ENCODE measurements at regions not wholly inside any gene's neighbourhood (a gene's known extent, or its start where the extent isn't known, plus 50 kb on each side); places are given as distances from the start of the nearest gene placed in this dataset.
"Not testable (repeated sequence)": the region's sequence is repeated elsewhere in the genome, so short reads cannot be mapped to it uniquely, and the experiment has no call there.

DNA sequence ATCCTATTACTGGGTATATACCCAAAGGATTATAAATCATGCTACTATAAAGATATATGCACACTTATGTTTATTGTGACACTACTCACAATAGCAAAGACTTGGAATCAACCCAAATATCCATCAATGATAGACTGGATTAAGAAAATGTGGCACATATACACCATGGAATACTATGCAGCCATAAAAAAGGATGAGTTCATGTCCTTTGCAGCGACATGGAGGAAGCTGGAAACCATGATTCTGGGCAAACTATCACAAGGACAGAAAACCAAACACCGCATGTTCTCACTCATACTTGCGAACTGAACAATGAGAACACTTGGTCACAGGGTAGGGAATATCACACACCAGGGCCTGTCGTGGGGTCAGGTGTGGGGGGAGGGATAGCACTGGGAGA is 71.6 kb downstream of the ELAPOR2 start:
- not testable (repeated sequence) for H3K27me3 ChIP-seq (replicated peaks; ENCODE audit: control insufficient read depth, insufficient read depth, low read length); H3K36me3 ChIP-seq (ENCODE audit: control insufficient read depth, insufficient read depth, low read length, severe bottlenecking); H3K4me1 ChIP-seq (ENCODE audit: control insufficient read depth, insufficient read depth, low read length); H3K9me3 ChIP-seq (ENCODE audit: control insufficient read depth, low read length); H3K9ac ChIP-seq (ENCODE audit: low read length); H3K4me3 ChIP-seq (ENCODE audit: low read length); DNase-seq (ENCODE audit: low read depth)

DNA sequence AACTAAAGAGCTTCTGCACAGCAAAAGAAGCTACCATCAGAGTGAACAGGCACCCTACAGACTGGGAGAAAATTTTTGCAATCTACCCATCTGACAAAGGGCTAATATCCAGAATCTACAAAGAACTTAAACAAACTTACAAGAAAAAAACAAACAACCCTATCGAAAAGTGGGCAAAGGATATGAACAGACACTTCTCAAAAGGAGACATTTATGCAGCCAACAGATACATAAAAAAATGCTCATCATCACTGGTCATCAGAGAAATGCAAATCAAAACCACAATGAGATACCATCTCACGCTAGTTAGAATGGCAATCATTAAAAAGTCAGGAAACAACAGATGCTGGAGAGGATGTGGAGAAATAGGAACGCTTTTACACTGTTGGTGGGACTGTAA is 72.1 kb downstream of the ELAPOR2 start:
- H3K9ac ChIP-seq (ENCODE audit: low read length); H3K4me1 ChIP-seq (ENCODE audit: control insufficient read depth, insufficient read depth, low read length); H3K36me3 ChIP-seq (ENCODE audit: control insufficient read depth, insufficient read depth, low read length, severe bottlenecking); DNase-seq (ENCODE audit: low read depth); H3K27me3 ChIP-seq (replicated peaks; ENCODE audit: control insufficient read depth, insufficient read depth, low read length); H3K4me3 ChIP-seq (ENCODE audit: low read length); H3K9me3 ChIP-seq (ENCODE audit: control insufficient read depth, low read length): not testable (repeated sequence)

GRCh38 chr7:86985342-86985741 is 74.1 kb downstream of the ELAPOR2 start:
- not testable (repeated sequence) for H3K4me1 ChIP-seq (ENCODE audit: control insufficient read depth, insufficient read depth, low read length); H3K4me3 ChIP-seq (ENCODE audit: low read length); DNase-seq (ENCODE audit: low read depth); H3K36me3 ChIP-seq (ENCODE audit: control insufficient read depth, insufficient read depth, low read length, severe bottlenecking); H3K9ac ChIP-seq (ENCODE audit: low read length); H3K9me3 ChIP-seq (ENCODE audit: control insufficient read depth, low read length); H3K27me3 ChIP-seq (replicated peaks; ENCODE audit: control insufficient read depth, insufficient read depth, low read length)

GRCh38 chr7:86983654-86984053 is 75.8 kb downstream of the ELAPOR2 start:
- not testable (repeated sequence) for H3K9ac ChIP-seq (ENCODE audit: low read length); DNase-seq (ENCODE audit: low read depth); H3K9me3 ChIP-seq (ENCODE audit: control insufficient read depth, low read length); H3K27me3 ChIP-seq (replicated peaks; ENCODE audit: control insufficient read depth, insufficient read depth, low read length); H3K36me3 ChIP-seq (ENCODE audit: control insufficient read depth, insufficient read depth, low read length, severe bottlenecking); H3K4me1 ChIP-seq (ENCODE audit: control insufficient read depth, insufficient read depth, low read length); H3K4me3 ChIP-seq (ENCODE audit: low read length)

DNA sequence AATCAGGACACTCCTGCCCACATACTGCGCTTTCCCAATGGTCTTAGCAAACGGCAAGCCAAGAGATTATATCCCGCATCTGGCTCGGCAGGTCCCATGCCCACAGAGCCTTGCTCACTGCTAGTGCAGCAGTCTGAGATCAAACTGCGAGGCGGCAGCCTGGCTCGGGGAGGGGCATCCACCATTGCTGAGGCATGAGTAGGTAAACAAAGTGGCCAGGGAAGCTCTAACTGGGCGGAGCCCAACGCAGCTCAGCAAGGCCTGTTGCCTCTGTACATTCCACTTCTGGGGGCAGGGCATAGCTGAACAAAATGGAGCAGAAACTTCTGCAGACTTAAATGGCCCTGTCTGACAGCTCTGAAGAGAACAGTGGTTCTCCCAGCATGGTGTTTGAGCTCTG is 77.5 kb downstream of the ELAPOR2 start:
- H3K4me3 ChIP-seq (ENCODE audit: low read length); H3K4me1 ChIP-seq (ENCODE audit: control insufficient read depth, insufficient read depth, low read length); H3K27me3 ChIP-seq (replicated peaks; ENCODE audit: control insufficient read depth, insufficient read depth, low read length); H3K9ac ChIP-seq (ENCODE audit: low read length); H3K9me3 ChIP-seq (ENCODE audit: control insufficient read depth, low read length); DNase-seq (ENCODE audit: low read depth); H3K36me3 ChIP-seq (ENCODE audit: control insufficient read depth, insufficient read depth, low read length, severe bottlenecking): not testable (repeated sequence)

- no peak for DNase-seq (ENCODE audit: low read depth)
- Histone ChIP-seq H3K9me3 (ENCODE audit: control insufficient read depth, low read length) (no peaks in the 10 kb centered on the region), H3K9ac (ENCODE audit: low read length) (no peak overlapping the region), H3K36me3 (ENCODE audit: control insufficient read depth, insufficient read depth, low read length, severe bottlenecking) (no peaks in the 10 kb centered on the region), H3K4me3 (ENCODE audit: low read length) (no peak overlapping the region), H3K27me3 (replicated peaks; ENCODE audit: control insufficient read depth, insufficient read depth, low read length) (no peaks in the 10 kb centered on the region), H3K4me1 (ENCODE audit: control insufficient read depth, insufficient read depth, low read length) (no peaks in the 10 kb centered on the region)
Observed at GRCh38 chr7:86981127-86981526, 78.3 kb downstream of the ELAPOR2 start.

DNA sequence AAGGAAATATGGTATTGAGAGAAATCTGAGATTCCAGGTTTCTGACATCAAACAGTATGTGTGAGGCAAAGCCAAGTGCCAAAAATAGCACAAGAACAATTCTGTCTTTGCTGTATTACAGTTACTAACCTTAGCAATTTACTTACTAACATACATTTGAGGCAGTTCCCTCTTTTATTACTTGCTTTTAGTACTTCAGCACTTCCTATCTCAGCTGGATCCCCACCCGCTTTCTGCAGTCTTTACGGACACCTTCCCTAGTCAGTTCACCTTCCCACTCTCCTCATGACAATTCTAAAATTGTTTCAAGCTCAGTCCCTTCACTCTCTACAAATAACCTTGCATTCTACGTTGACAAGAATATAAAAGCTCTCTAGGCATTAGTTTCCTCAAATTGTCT is 79.2 kb downstream of the ELAPOR2 start:
- H3K36me3 ChIP-seq (ENCODE audit: control insufficient read depth, insufficient read depth, low read length, severe bottlenecking): no peaks in the 10 kb centered on the region
- DNase-seq (ENCODE audit: low read depth): no peak
- no peak overlapping the region for H3K4me3 ChIP-seq (ENCODE audit: low read length)
- no peaks in the 10 kb centered on the region for H3K27me3 ChIP-seq (replicated peaks; ENCODE audit: control insufficient read depth, insufficient read depth, low read length)
- no peaks in the 10 kb centered on the region for H3K4me1 ChIP-seq (ENCODE audit: control insufficient read depth, insufficient read depth, low read length)
- H3K9me3 ChIP-seq (ENCODE audit: control insufficient read depth, low read length): no peaks in the 10 kb centered on the region
- H3K9ac ChIP-seq (ENCODE audit: low read length): no peak overlapping the region

DNA sequence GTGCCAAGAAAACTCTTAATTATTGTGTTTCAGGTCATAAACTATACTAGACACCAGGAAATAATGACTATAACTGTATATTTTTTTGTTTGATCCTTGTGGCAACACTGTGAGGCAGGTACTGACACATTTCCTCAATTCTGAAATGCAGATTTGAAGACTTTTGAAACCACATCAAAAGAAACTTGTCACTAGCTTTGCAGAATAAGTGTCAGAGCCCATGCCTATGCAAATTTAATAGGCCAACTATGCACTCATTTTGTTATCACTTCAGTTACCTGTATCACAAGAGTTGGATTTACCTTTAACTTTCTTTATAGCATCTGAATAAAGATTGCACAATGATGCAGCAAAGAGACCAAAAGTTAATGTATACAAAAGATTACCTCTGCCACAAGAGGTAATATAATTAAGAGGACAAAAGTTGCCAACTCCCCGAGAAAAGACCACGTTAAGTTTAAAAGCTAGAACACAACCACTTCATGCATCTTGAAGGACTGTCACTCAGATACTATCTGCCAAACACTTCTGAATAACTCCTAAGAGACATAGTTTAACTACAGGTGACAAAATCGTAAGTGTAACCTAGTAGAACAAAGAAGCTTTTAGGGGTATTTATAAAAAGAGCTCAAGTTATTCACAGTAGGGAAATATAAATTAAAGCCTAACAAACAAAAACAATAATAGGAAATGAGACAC is 80.5 kb downstream of the ELAPOR2 start:
- no peaks in the 10 kb centered on the region for H3K36me3 ChIP-seq (ENCODE audit: control insufficient read depth, insufficient read depth, low read length, severe bottlenecking)
- H3K4me1 ChIP-seq (ENCODE audit: control insufficient read depth, insufficient read depth, low read length): no peaks in the 10 kb centered on the region
- no peaks in the 10 kb centered on the region for H3K27me3 ChIP-seq (replicated peaks; ENCODE audit: control insufficient read depth, insufficient read depth, low read length)
- no peak overlapping the region for H3K9ac ChIP-seq (ENCODE audit: low read length)
- DNase-seq (ENCODE audit: low read depth): no peak
- no peak overlapping the region for H3K4me3 ChIP-seq (ENCODE audit: low read length)
- no peaks in the 10 kb centered on the region for H3K9me3 ChIP-seq (ENCODE audit: control insufficient read depth, low read length)

GRCh38 chr7:86976958-86977357 is 82.5 kb downstream of the ELAPOR2 start:
- no peaks in the 10 kb centered on the region for H3K9me3 ChIP-seq (ENCODE audit: control insufficient read depth, low read length)

DNA sequence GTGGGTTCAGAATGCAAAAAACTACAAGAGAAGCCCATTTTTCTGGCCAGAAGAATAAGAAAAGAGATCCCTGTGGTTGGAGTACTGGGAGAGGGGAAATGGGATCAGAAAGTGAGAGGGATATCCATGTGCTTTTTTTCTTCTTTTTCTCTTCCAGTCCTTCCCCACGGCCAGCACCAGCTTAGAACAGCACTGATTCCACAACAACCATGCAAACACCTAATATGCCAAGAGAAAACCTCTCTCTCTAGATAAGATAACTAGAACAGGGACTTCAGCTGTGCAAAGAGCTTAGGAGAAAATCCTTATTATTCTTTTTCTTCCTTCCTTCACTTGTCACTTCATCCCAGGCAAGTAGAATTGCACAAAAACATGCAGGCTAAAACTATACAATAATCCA is 83.5 kb downstream of the ELAPOR2 start:
- no peak for DNase-seq (ENCODE audit: low read depth)
- Histone ChIP-seq H3K4me3 (ENCODE audit: low read length) (no peak overlapping the region), H3K9me3 (ENCODE audit: control insufficient read depth, low read length) (no peaks in the 10 kb centered on the region), H3K9ac (ENCODE audit: low read length) (no peak overlapping the region), H3K4me1 (ENCODE audit: control insufficient read depth, insufficient read depth, low read length) (no peaks in the 10 kb centered on the region), H3K36me3 (ENCODE audit: control insufficient read depth, insufficient read depth, low read length, severe bottlenecking) (no peaks in the 10 kb centered on the region), H3K27me3 (replicated peaks; ENCODE audit: control insufficient read depth, insufficient read depth, low read length) (no peaks in the 10 kb centered on the region)

More at GRCh38 chr7:86976958-86977357, 82.5 kb downstream of the ELAPOR2 start:
- no peaks in the 10 kb centered on the region for H3K4me1 ChIP-seq (ENCODE audit: control insufficient read depth, insufficient read depth, low read length)
- H3K36me3 ChIP-seq (ENCODE audit: control insufficient read depth, insufficient read depth, low read length, severe bottlenecking): no peaks in the 10 kb centered on the region
- no peak overlapping the region for H3K4me3 ChIP-seq (ENCODE audit: low read length)
- no peak overlapping the region for H3K9ac ChIP-seq (ENCODE audit: low read length)
- no peaks in the 10 kb centered on the region for H3K27me3 ChIP-seq (replicated peaks; ENCODE audit: control insufficient read depth, insufficient read depth, low read length)
- DNase-seq (ENCODE audit: low read depth): no peak

DNA sequence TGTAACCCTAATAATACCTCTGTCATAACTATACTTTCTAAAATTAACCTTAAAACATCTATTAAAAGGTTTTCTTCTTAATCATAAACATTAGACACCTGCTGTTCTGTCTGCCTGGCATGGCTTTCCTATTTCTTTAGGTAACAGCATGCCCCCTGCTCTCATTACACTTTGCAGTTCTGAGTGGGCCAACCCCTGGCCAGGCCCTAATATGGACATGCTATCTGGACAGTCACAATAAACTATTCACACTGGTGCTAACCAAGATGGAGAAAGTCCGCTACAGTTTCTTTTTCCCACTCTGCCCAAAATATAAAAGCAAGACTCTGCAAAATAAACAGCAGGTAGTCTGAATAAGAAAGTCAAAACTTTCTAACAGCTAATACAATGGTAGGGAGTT is 84.0 kb downstream of the ELAPOR2 start:
- DNase-seq (ENCODE audit: low read depth): no peak
- no peaks in the 10 kb centered on the region for H3K36me3 ChIP-seq (ENCODE audit: control insufficient read depth, insufficient read depth, low read length, severe bottlenecking)
- H3K9me3 ChIP-seq (ENCODE audit: control insufficient read depth, low read length): no peaks in the 10 kb centered on the region
- H3K9ac ChIP-seq (ENCODE audit: low read length): no peak overlapping the region
- H3K4me1 ChIP-seq (ENCODE audit: control insufficient read depth, insufficient read depth, low read length): no peaks in the 10 kb centered on the region
- H3K4me3 ChIP-seq (ENCODE audit: low read length): no peak overlapping the region
- no peaks in the 10 kb centered on the region for H3K27me3 ChIP-seq (replicated peaks; ENCODE audit: control insufficient read depth, insufficient read depth, low read length)

GRCh38 chr7:86972072-86972471 is 87.4 kb downstream of the ELAPOR2 start:
- no peaks in the 10 kb centered on the region for H3K9me3 ChIP-seq (ENCODE audit: control insufficient read depth, low read length)
- no peaks in the 10 kb centered on the region for H3K27me3 ChIP-seq (replicated peaks; ENCODE audit: control insufficient read depth, insufficient read depth, low read length)
- DNase-seq (ENCODE audit: low read depth): no peak
- H3K36me3 ChIP-seq (ENCODE audit: control insufficient read depth, insufficient read depth, low read length, severe bottlenecking): no peaks in the 10 kb centered on the region
- H3K4me3 ChIP-seq (ENCODE audit: low read length): no peak overlapping the region
- H3K9ac ChIP-seq (ENCODE audit: low read length): no peak overlapping the region
- H3K4me1 ChIP-seq (ENCODE audit: control insufficient read depth, insufficient read depth, low read length): peaks cover 7% of the 10 kb centered on the region

Measured in adipocyte (in vitro differentiated cells).